ENCODE measurements at regions not wholly inside any gene's neighbourhood (a gene's known extent, or its start where the extent isn't known, plus 50 kb on each side); places are given as distances from the start of the nearest gene placed in this dataset.

- no peak overlapping the region for H3K4me3 ChIP-seq (ENCODE audit: severe bottlenecking)
- ATAC-seq (ENCODE audit: low read depth) = no peak
- no peaks in the 10 kb centered on the region for H3K9me3 ChIP-seq (ENCODE audit: severe bottlenecking)
- TF ChIP-seq CTCF (IDR thresholded peaks at IDR 0.05; ENCODE audit: poor library complexity, severe bottlenecking) = no peak
- no peaks in the 10 kb centered on the region for H3K27me3 ChIP-seq (ENCODE audit: insufficient read depth, poor library complexity, severe bottlenecking)
- H3K4me1 ChIP-seq (ENCODE audit: insufficient read depth, poor library complexity, severe bottlenecking) = peaks cover 50% of the 10 kb centered on the region
- no peaks in the 10 kb centered on the region for H3K36me3 ChIP-seq (ENCODE audit: low read depth)
- DNase-seq (ENCODE audit: low spot score) = no peak
- H3K27ac ChIP-seq (ENCODE audit: poor library complexity, severe bottlenecking) = peak overlapping the region; percentile 41
These were observed 330.2 kb downstream of the PIK3R1 start for GRCh38 chr5:68545636-68546295.

- no peaks in the 10 kb centered on the region for H3K9me3 ChIP-seq (ENCODE audit: severe bottlenecking)
- H3K27ac ChIP-seq (ENCODE audit: poor library complexity, severe bottlenecking) = no peak overlapping the region
- TF ChIP-seq CTCF (IDR thresholded peaks at IDR 0.05; ENCODE audit: poor library complexity, severe bottlenecking) = no peak
- H3K4me3 ChIP-seq (ENCODE audit: severe bottlenecking) = no peak overlapping the region
- peaks cover 38% of the 10 kb centered on the region for H3K4me1 ChIP-seq (ENCODE audit: insufficient read depth, poor library complexity, severe bottlenecking)
- no peak for DNase-seq (ENCODE audit: low spot score)
- no peaks in the 10 kb centered on the region for H3K27me3 ChIP-seq (ENCODE audit: insufficient read depth, poor library complexity, severe bottlenecking)
- H3K36me3 ChIP-seq (ENCODE audit: low read depth) = no peaks in the 10 kb centered on the region
- ATAC-seq (ENCODE audit: low read depth) = no peak
These were observed 331.5 kb downstream of the PIK3R1 start for GRCh38 chr5:68547056-68547455.

GRCh38 chr5:68547622-68548021 lies 332.1 kb downstream of the PIK3R1 start:
- ATAC-seq (ENCODE audit: low read depth) (no peak), DNase-seq (ENCODE audit: low spot score) (no peak)
- Histone ChIP-seq H3K4me3 (ENCODE audit: severe bottlenecking) (no peak overlapping the region), H3K27ac (ENCODE audit: poor library complexity, severe bottlenecking) (no peak overlapping the region), H3K36me3 (ENCODE audit: low read depth) (no peaks in the 10 kb centered on the region), H3K4me1 (ENCODE audit: insufficient read depth, poor library complexity, severe bottlenecking) (peaks cover 33% of the 10 kb centered on the region), H3K9me3 (ENCODE audit: severe bottlenecking) (no peaks in the 10 kb centered on the region), H3K27me3 (ENCODE audit: insufficient read depth, poor library complexity, severe bottlenecking) (no peaks in the 10 kb centered on the region)
- TF ChIP-seq CTCF (IDR thresholded peaks at IDR 0.05; ENCODE audit: poor library complexity, severe bottlenecking) = no peak

- Histone ChIP-seq H3K4me3 (ENCODE audit: severe bottlenecking) (no peak overlapping the region), H3K27me3 (ENCODE audit: insufficient read depth, poor library complexity, severe bottlenecking) (no peaks in the 10 kb centered on the region), H3K4me1 (ENCODE audit: insufficient read depth, poor library complexity, severe bottlenecking) (peaks cover 25% of the 10 kb centered on the region), H3K9me3 (ENCODE audit: severe bottlenecking) (no peaks in the 10 kb centered on the region), H3K36me3 (ENCODE audit: low read depth) (no peaks in the 10 kb centered on the region), H3K27ac (ENCODE audit: poor library complexity, severe bottlenecking) (peak overlapping the region; percentile 21)
- DNase-seq (ENCODE audit: low spot score) = peak; percentile 82
- peak; percentile 86 for ATAC-seq (ENCODE audit: low read depth)
- TF ChIP-seq CTCF (IDR thresholded peaks at IDR 0.05; ENCODE audit: poor library complexity, severe bottlenecking) = no peak
These were observed 333.6 kb downstream of the PIK3R1 start for GRCh38 chr5:68548959-68549676.

- DNase-seq (ENCODE audit: low spot score) (no peak), ATAC-seq (ENCODE audit: low read depth) (no peak)
- Histone ChIP-seq H3K4me1 (ENCODE audit: insufficient read depth, poor library complexity, severe bottlenecking) (peaks cover 25% of the 10 kb centered on the region), H3K4me3 (ENCODE audit: severe bottlenecking) (no peak overlapping the region), H3K27me3 (ENCODE audit: insufficient read depth, poor library complexity, severe bottlenecking) (no peaks in the 10 kb centered on the region), H3K36me3 (ENCODE audit: low read depth) (no peaks in the 10 kb centered on the region), H3K27ac (ENCODE audit: poor library complexity, severe bottlenecking) (peak overlapping the region; percentile 21), H3K9me3 (ENCODE audit: severe bottlenecking) (no peaks in the 10 kb centered on the region)
- TF ChIP-seq CTCF (IDR thresholded peaks at IDR 0.05; ENCODE audit: poor library complexity, severe bottlenecking) = no peak
These were observed 334.5 kb downstream of the PIK3R1 start for GRCh38 chr5:68550015-68550414.
